IPS-NIHi11 (cell line): ENCODE measurements at regions not wholly inside any gene's neighbourhood (a gene's known extent, or its start where the extent isn't known, plus 50 kb on each side); places are given as distances from the start of the nearest gene placed in this dataset.

Experiments used
- DNase-seq: peaks from one replicate; pipeline ENCODE4 v3.0.0; 2012; ENCODE audit warnings: mixed read lengths, low spot score

DNA sequence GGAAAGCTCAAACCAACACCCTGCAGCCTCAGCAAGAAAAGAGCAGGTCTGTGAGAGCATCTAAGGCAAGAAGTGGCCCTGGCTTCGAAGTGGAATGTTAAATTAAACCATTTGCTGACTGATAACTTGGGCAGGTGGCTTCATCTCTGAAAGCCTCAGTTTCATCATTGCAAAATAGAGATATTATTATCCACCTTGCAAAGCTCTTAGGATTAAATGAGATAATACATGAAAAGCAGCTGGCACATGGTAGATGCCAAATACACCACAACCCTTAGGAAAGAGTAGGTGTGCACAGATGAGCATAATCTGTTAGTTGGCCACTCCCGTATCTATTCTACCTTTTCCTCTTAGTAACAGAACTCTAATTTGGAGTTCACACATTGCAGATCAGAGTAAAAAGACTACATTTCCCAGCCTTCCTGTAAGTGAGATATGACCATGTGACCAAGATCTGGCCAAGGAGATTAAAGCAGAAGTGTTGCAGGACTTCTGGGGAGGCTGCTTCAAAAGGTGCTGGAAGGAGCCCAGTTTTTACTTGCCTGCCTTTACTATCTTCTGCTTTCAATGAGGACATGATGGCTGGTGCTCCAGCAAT lies 288.7 kb downstream of the SOX9 start:
- no peak for DNase-seq

GRCh38 chr17:72411124-72411563 lies 290.3 kb downstream of the SOX9 start:
- no peak for DNase-seq

- no peak for DNase-seq
These were observed 291.8 kb downstream of the SOX9 start for GRCh38 chr17:72412650-72413076.

DNA sequence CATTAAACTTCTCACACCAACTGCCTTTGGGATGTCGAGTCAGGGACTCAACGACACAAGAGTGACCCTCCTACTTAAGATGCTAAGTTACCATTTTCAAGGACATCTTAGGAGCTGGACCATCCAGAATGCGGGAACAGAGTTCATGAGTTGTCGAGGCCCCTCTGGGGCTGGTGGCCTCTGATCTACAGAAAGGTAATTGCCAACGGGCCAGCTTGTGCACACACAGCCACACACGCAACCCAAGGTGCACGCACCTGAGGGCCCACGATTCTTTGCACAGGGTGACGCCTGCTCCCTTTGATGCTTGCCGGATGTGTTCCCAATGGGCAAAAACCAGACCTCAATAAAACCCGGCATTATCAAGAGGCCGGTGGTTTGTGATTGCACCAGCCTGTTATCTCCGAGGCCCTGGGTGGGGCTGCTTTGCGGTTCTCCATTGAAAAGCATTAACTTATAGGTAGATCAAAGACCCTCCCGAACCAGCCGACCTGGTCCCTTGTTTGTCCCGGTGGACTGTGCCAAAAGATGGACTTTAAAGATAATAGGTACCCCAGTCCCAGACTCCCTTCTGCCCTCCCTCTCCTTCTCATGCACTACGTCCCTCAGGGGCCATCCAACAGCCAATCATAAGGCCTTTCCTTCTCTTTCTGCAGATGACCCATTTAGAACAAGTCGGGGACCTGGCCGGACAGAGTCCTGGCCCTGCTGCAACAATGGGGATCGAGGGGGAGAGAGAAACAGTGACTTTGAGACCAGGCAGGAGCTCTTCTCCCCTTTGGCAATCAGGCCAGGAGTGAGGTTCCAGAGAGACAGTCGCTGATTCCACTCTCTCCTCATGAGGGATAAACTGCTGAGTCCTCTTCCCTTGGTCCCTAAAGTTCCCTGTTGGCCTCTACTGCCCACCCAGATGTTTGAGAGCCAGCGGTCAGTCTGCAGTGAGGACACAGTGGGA lies 292.5 kb downstream of the SOX9 start:
- no peak for DNase-seq

- DNase-seq, result no peak
These were observed 293.2 kb downstream of the SOX9 start for GRCh38 chr17:72414032-72414396.

DNA sequence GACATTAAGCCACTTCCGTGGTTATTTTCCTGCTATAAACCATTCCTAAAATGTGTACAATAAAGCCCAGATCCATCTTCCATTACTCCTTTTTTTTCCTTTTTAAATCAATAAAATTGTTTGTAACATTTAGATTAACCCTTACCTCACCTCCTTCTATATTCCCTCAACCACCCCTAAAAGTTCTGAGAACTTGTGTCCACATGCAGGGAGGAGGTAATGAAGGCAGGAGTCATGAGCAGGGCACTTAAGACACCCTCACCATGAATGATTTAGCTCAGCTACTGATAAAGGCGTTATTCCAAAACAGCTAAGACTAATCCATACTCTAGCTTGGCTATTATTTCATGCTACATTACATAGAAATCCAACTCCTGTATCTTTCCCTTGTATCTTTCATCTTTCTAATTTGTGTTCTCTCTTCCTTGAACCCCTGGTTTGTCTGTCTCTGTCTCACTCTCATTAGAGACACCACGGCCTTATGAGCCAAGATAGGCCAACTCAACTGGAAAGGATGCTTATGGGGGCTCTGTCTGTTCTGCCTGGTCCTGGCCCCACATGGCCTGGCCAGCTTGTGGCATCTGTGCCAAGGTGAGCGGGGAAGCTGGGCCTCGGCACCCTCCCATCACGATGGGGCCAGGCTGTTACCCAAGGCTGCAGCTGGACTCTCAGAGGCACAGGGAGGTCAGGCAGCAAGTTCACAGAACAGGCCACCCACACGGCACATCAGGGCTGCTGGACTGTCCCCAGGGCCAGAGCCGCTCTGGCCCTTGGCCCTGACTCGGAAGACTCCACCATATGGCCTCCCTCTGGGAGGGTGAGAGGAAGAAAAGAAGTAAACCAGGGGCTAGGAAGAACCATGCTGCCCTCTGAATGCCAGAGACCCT lies 294.4 kb downstream of the SOX9 start:
- DNase-seq, result no peak

GRCh38 chr17:72416054-72416675 lies 295.3 kb downstream of the SOX9 start:
- DNase-seq, result no peak

- DNase-seq, result no peak
These were observed 296.1 kb downstream of the SOX9 start for GRCh38 chr17:72416905-72417304.

DNA sequence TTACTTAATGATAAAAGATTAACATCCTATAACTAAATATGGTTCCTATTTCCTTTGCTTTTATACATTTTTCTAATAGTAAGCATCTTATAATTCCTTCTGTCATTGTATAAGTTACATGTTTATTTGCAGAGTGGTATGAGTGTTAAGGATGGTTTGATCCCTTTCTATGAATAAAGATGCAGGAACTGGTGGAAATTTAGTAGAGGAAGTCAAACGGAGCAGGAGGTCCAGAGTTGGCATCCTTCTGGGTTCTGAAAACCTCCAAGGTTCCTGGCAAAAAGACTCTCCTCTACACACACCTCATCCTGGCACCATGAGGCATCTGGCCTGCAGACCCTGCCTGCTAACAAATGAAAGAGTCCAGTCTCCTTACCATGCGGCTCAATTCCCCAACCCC lies 296.8 kb downstream of the SOX9 start:
- DNase-seq, result no peak

GRCh38 chr17:72419866-72420774 lies 299.3 kb downstream of the SOX9 start:
- DNase-seq, result no peak

GRCh38 chr17:72420775-72421127 lies 299.9 kb downstream of the SOX9 start:
- no peak for DNase-seq

GRCh38 chr17:72421128-72422092 lies 300.6 kb downstream of the SOX9 start:
- no peak for DNase-seq

DNA sequence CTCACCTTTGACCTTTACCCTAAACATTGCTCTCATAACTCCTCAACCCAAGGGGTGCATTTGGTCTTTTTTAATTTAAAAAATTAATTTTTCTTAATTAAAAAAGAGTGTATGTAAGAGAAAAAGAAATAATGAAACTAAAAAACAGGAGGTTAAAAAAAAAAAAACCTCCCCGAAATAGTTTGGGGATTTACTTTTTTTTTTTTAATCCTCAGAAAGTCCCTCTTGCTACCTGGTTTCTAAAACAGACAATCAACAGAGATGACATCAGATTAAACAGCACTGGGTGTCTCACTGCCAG lies 301.3 kb downstream of the SOX9 start:
- DNase-seq, result no peak

- no peak for DNase-seq
These were observed 301.9 kb downstream of the SOX9 start for GRCh38 chr17:72422505-72423285.

- DNase-seq, result no peak
These were observed 302.4 kb downstream of the SOX9 start for GRCh38 chr17:72423286-72423589.

GRCh38 chr17:72423718-72424117 lies 302.9 kb downstream of the SOX9 start:
- no peak for DNase-seq

DNA sequence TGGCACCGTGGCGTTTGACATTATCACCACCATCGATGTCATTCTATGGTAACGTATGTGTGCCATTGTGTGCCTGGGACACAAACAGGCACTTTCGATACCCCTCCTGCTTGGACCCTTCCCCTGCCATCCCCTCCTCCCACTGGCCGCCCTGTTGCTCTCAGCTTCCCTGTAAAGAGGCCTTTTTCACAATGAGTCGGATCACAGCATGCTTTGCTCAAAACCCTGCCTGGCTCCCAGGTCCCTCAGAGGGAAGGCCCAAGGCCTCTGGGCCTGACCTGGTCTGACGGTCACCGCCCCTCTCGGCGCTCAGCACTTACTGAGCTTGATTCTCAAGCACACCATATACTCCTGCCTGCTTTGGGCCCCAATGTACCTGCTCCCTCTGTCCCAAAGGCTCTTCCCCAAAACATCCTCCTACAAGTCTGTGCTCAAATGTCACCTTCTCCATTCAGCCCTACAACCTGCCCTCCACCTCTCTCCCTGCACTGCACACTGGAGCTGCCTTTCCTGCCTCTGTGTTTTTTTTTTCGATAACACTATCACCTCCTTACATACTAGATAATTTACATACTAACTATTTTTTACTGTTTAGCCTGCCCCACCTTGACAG lies 303.8 kb downstream of the SOX9 start:
- DNase-seq, result no peak

DNA sequence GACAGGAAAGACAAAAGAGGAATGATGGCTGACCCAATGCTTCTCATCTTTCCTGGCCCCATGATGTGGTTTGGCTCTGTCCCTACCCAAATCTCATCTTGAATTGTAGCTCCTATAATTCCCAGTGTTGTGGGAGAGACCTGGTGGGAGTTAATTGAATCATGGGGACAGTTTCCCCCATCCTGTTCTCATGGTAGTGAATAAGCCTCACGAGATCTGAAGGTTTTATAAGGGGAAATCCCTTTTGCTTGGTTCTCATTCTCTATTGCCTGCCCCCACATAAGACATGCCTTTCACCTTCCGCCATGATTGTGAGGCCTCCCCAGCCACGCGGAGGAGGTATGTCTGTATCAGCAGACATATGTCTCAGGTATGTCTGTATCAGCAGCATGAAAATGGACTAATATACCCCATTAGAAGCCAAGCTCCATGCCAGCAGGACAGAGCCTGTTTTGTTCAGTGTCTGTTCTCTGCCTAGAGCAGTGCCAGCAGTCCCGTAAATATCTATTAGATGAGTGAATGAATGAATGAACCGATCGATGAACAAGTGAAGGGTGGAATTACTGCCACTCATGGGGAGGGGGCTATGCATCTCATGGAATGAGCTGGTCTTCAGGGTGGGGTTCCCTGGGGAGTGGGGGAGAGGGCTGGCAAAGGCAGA lies 304.4 kb downstream of the SOX9 start:
- DNase-seq, result no peak
